CD14-positive monocyte (primary cell): ENCODE measurements at regions not wholly inside any gene's neighbourhood (a gene's known extent, or its start where the extent isn't known, plus 50 kb on each side); places are given as distances from the start of the nearest gene placed in this dataset.

Source experiments
- DNase-seq, 3 donors: peaks; one replicate each; pipeline ENCODE4 v3.0.0-alpha.2; 2011 to 2022
- H2AFZ ChIP-seq: 2 replicates; pipeline ENCODE4 v1.6.0; 2012; ENCODE audit warnings: mild to moderate bottlenecking, low read depth, low read length, inconsistent platforms; ENCODE audit not compliant: insufficient read depth, poor library complexity, severe bottlenecking
- H3K27ac ChIP-seq, 2 donors: 1 replicate in 1 of 2; 2 replicates in 1 of 2; pipeline ENCODE4 v1.5.1; 2012 to 2013; ENCODE audit warnings: low read length in 2 of 2, control low read depth in 1 of 2, inconsistent platforms in 1 of 2, low read depth in 1 of 2, mild to moderate bottlenecking in 1 of 2
- H3K27me3 ChIP-seq, 2 donors: one replicate each; pipeline versions ENCODE4 v1.6.0 to v1.6.1; 2011 to 2013; ENCODE audit warnings: low read length in 2 of 2; ENCODE audit not compliant: control insufficient read depth in 2 of 2, insufficient read depth in 2 of 2
- H3K36me3 ChIP-seq, 2 donors: replicated peaks in 1 of 2; 1 replicate in 1 of 2; 2 replicates in 1 of 2; pipeline versions ENCODE4 v1.5.1 to v1.6.1; 2012 to 2013; ENCODE audit warnings: low read length in 2 of 2, control low read depth in 1 of 2, inconsistent platforms in 1 of 2, mild to moderate bottlenecking in 1 of 2; ENCODE audit not compliant: insufficient read depth in 2 of 2, control insufficient read depth in 1 of 2
- H3K4me1 ChIP-seq, 2 donors: 1 replicate in 1 of 2; 2 replicates in 1 of 2; pipeline versions ENCODE4 v1.5.1 to v1.6.1; 2012 to 2013; ENCODE audit warnings: low read length in 2 of 2, control low read depth in 1 of 2, inconsistent platforms in 1 of 2, mild to moderate bottlenecking in 1 of 2, moderate library complexity in 1 of 2; ENCODE audit not compliant: insufficient read depth in 2 of 2, control insufficient read depth in 1 of 2
- H3K4me2 ChIP-seq: replicated peaks from 2 replicates; pipeline ENCODE3; 2012; ENCODE audit warnings: low read length, moderate library complexity, mild to moderate bottlenecking; ENCODE audit not compliant: poor library complexity, severe bottlenecking; ENCODE audit errors: extremely low read depth
- H3K4me3 ChIP-seq, 3 experiments: fragments of 200-600 bp in 1 of 3; sonication (generic) in 1 of 3; replicated peaks in 1 of 3; 1 replicate in 2 of 3; 2 replicates in 1 of 3; pipeline ENCODE4 v1.5.1; 2011 to 2013; ENCODE audit warnings: low read length in 3 of 3, mild to moderate bottlenecking in 3 of 3, control low read depth in 2 of 3, low read depth in 2 of 3, inconsistent platforms in 1 of 3, moderate library complexity in 1 of 3
- H3K79me2 ChIP-seq: 2 replicates; pipeline ENCODE4 v1.6.0; 2012; ENCODE audit warnings: mild to moderate bottlenecking, control low read depth, inconsistent platforms, low read length, moderate library complexity; ENCODE audit not compliant: insufficient read depth
- H3K9ac ChIP-seq: 2 replicates; pipeline ENCODE4 v1.6.0; 2017; ENCODE audit warnings: low read length, mild to moderate bottlenecking; ENCODE audit not compliant: insufficient read depth, poor library complexity, severe bottlenecking
- H3K9me3 ChIP-seq, 2 donors: replicated peaks in 1 of 2; 1 replicate in 1 of 2; 2 replicates in 1 of 2; pipeline versions ENCODE4 v1.5.1 to v1.6.1; 2012 to 2013; ENCODE audit warnings: low read length in 2 of 2, control low read depth in 1 of 2; ENCODE audit not compliant: control insufficient read depth in 1 of 2, insufficient read depth in 1 of 2
- H4K20me1 ChIP-seq: 2 replicates; pipeline ENCODE4 v1.6.0; 2012; ENCODE audit warnings: mild to moderate bottlenecking, low read length, control low read depth, moderate library complexity; ENCODE audit not compliant: insufficient read depth
- H3K27ac Mint-ChIP-seq, 7 donors: one replicate each; pipeline ENCODE4 v1.8.0; 2020; ENCODE audit warnings: mild to moderate bottlenecking in 7 of 7, mixed read lengths in 7 of 7, moderate library complexity in 6 of 7, inconsistent platforms in 2 of 7
- H3K27me3 Mint-ChIP-seq, 3 donors: one replicate each; pipeline ENCODE4 v1.8.0; 2021 to 2022; ENCODE audit warnings: low read depth in 3 of 3, mild to moderate bottlenecking in 3 of 3, mixed read lengths in 3 of 3, moderate library complexity in 3 of 3, inconsistent platforms in 1 of 3
- H3K36me3 Mint-ChIP-seq, 2 donors: one replicate each; pipeline ENCODE4 v1.8.0; 2020; ENCODE audit warnings: mixed read lengths in 2 of 2, inconsistent platforms in 1 of 2, mild to moderate bottlenecking in 1 of 2
- H3K4me1 Mint-ChIP-seq: one replicate; pipeline ENCODE4 v1.8.0; 2020; ENCODE audit warnings: mild to moderate bottlenecking, mixed read lengths
- H3K4me3 Mint-ChIP-seq, 2 donors: one replicate each; pipeline ENCODE4 v1.8.0; 2020; ENCODE audit warnings: mild to moderate bottlenecking in 2 of 2, mixed read lengths in 2 of 2, moderate library complexity in 1 of 2
- H3K9me3 Mint-ChIP-seq, 7 donors: one replicate each; pipeline ENCODE4 v1.8.0; 2020 to 2022; ENCODE audit warnings: mixed read lengths in 7 of 7, mild to moderate bottlenecking in 6 of 7, moderate library complexity in 6 of 7, inconsistent platforms in 2 of 7
- WGBS: methylation state at CpG from one replicate; pipeline ENCODE4 v1.1.5; 2013; ENCODE audit warnings: missing lambda C conversion rate; ENCODE audit not compliant: insufficient coverage; 5-methylcytosine and 5-hydroxymethylcytosine counted together
- intact Hi-C, 2 donors: fragments of 100-400 bp; cut with micrococcal nuclease; formaldehyde crosslinking; loops; one replicate each; pipeline versions ENCODE4 v1.15.0 to v1.15.1; 2023
- TF ChIP-seq, protein P1 (sequence below): fragments of 200-600 bp; IDR thresholded peaks from one replicate; pipeline ENCODE4 v1.8.0; 2022; ENCODE audit warnings: antibody characterized with exemption, mild to moderate bottlenecking

GRCh38 chr6:122207061-122207460 lies 192.4 kb upstream of the HSF2 start:
- no peaks in the 10 kb centered on the region for H3K79me2 ChIP-seq
- H3K27ac Mint-ChIP-seq, result no peak overlapping the region
- no peaks in the 10 kb centered on the region for H3K27me3 Mint-ChIP-seq
- no peak overlapping the region for H3K4me3 Mint-ChIP-seq
- H3K4me2 ChIP-seq, result no peak overlapping the region
- H3K9me3 ChIP-seq, result no peaks in the 10 kb centered on the region
- intact Hi-C loops, result no loop called here
- H3K27me3 ChIP-seq, result no peaks in the 10 kb centered on the region
- H3K36me3 ChIP-seq, result no peaks in the 10 kb centered on the region
- no peak overlapping the region for H3K4me3 ChIP-seq
- H3K36me3 Mint-ChIP-seq, result no peaks in the 10 kb centered on the region
- no CpG with 5 or more reads among the region's 2 CpGs for WGBS
- no peaks in the 10 kb centered on the region for H3K4me1 ChIP-seq
- no peak overlapping the region for H3K27ac ChIP-seq
- TF ChIP-seq, protein P1, sequence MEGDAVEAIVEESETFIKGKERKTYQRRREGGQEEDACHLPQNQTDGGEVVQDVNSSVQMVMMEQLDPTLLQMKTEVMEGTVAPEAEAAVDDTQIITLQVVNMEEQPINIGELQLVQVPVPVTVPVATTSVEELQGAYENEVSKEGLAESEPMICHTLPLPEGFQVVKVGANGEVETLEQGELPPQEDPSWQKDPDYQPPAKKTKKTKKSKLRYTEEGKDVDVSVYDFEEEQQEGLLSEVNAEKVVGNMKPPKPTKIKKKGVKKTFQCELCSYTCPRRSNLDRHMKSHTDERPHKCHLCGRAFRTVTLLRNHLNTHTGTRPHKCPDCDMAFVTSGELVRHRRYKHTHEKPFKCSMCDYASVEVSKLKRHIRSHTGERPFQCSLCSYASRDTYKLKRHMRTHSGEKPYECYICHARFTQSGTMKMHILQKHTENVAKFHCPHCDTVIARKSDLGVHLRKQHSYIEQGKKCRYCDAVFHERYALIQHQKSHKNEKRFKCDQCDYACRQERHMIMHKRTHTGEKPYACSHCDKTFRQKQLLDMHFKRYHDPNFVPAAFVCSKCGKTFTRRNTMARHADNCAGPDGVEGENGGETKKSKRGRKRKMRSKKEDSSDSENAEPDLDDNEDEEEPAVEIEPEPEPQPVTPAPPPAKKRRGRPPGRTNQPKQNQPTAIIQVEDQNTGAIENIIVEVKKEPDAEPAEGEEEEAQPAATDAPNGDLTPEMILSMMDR, result no peak
- no peak overlapping the region for H3K9ac ChIP-seq
- no peak for DNase-seq
- H3K9me3 Mint-ChIP-seq, result peaks cover 0 to 6% (median 4%) of the 10 kb centered on the region in 7 donors
- no peaks in the 10 kb centered on the region for H4K20me1 ChIP-seq
- H2AFZ ChIP-seq, result no peak overlapping the region
- no peaks in the 10 kb centered on the region for H3K4me1 Mint-ChIP-seq

DNA sequence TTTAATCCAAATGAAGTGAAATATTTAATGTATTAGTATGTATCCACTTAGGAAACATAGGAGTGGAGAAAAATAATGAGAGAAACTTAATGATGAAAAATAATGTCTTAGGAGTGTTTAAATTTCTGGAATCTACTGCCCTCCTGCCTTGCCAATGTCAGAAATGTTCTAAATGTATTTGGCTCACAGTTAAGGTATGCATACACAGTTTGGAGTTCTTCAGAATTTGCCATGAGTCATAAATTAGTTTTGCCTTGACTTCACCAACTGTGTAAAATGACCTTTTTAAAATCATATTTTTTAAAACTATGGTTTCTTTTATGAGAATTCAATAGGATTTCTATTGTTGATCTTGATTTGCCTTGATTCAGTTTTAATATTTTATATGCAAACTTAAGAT lies 191.7 kb upstream of the HSF2 start:
- no peak overlapping the region for H3K27ac Mint-ChIP-seq
- no peaks in the 10 kb centered on the region for H3K4me1 Mint-ChIP-seq
- DNase-seq, result no peak

More for the DNA sequence above, 191.7 kb upstream of the HSF2 start:
- Histone ChIP-seq H3K9me3 (no peaks in the 10 kb centered on the region), H3K4me2 (no peak overlapping the region), H3K36me3 (no peaks in the 10 kb centered on the region), H3K4me1 (no peaks in the 10 kb centered on the region), H3K4me3 (no peak overlapping the region), H3K9ac (no peak overlapping the region), H3K27me3 (no peaks in the 10 kb centered on the region), H4K20me1 (no peaks in the 10 kb centered on the region), H2AFZ (no peak overlapping the region), H3K27ac (no peak overlapping the region), H3K79me2 (no peaks in the 10 kb centered on the region)
- intact Hi-C loops, result no loop called here
- H3K27me3 Mint-ChIP-seq, result no peaks in the 10 kb centered on the region
- no peaks in the 10 kb centered on the region for H3K36me3 Mint-ChIP-seq
- no peak overlapping the region for H3K4me3 Mint-ChIP-seq
- TF ChIP-seq, protein P1, result no peak
- H3K9me3 Mint-ChIP-seq, result peaks cover 0 to 6% (median 4%) of the 10 kb centered on the region in 7 donors
